H1 (cell line): ENCODE measurements at regions not wholly inside any gene's neighbourhood (a gene's known extent, or its start where the extent isn't known, plus 50 kb on each side); places are given as distances from the start of the nearest gene placed in this dataset.

Source experiments
- CTCF ChIA-PET: fragments of 300-600 bp; sonication (Branson Sonifier 250); formaldehyde crosslinking; loops from one replicate; lab custom pipeline; 2021; ENCODE audit not compliant: partially characterized antibody; lab: Charles Lee
- POLR2A ChIA-PET: fragments of 300-600 bp; sonication (Branson Sonifier 250); formaldehyde crosslinking; loops from one replicate; lab custom pipeline; 2021; ENCODE audit warnings: inconsistent platforms; ENCODE audit not compliant: partially characterized antibody; lab: Charles Lee
- DNase-seq, 2 experiments: peaks; one replicate each; pipeline versions ENCODE4 v3.0.0 to v3.0.0-alpha.2; 2010 to 2022; ENCODE audit warnings: low spot score in 2 of 2, low read depth in 1 of 2, mixed read lengths in 1 of 2
- FAIRE-seq: peaks from 2 replicates; lab custom pipeline; 2011; peaks lifted over from hg19 to GRCh38; lab: Jason Lieb, UNC
- H2AFZ ChIP-seq: 2 replicates; pipeline ENCODE4 v1.8.1; 2012; ENCODE audit warnings: low read length, inconsistent platforms
- H2AK5ac ChIP-seq: 2 replicates; pipeline ENCODE4 v1.6.1; 2013; ENCODE audit warnings: low read depth, low read length
- H2BK120ac ChIP-seq: replicated peaks from 2 replicates; pipeline ENCODE3; 2013; ENCODE audit warnings: low read depth, low read length, inconsistent platforms
- H2BK12ac ChIP-seq: 2 replicates; pipeline ENCODE4 v1.6.1; 2013; ENCODE audit warnings: low read depth, low read length
- H2BK15ac ChIP-seq: 2 replicates; pipeline ENCODE4 v1.6.1; 2013; ENCODE audit warnings: low read length
- H2BK20ac ChIP-seq: 2 replicates; pipeline ENCODE4 v1.6.1; 2013; ENCODE audit warnings: low read length
- H2BK5ac ChIP-seq: 2 replicates; pipeline ENCODE4 v1.6.1; 2013; ENCODE audit warnings: low read depth, low read length
- H3K14ac ChIP-seq: 2 replicates; pipeline ENCODE4 v1.6.1; 2013; ENCODE audit warnings: inconsistent platforms; ENCODE audit not compliant: insufficient read length
- H3K18ac ChIP-seq: 2 replicates; pipeline ENCODE4 v1.6.1; 2013; ENCODE audit warnings: low read length; ENCODE audit errors: extremely low read depth
- H3K23ac ChIP-seq: 2 replicates; pipeline ENCODE4 v1.6.1; 2013; ENCODE audit warnings: inconsistent platforms; ENCODE audit not compliant: insufficient read length
- H3K23me2 ChIP-seq: 2 replicates; pipeline ENCODE4 v1.6.1; 2013; ENCODE audit warnings: low read depth, low read length
- H3K27ac ChIP-seq: 2 replicates; pipeline ENCODE4 v1.6.1; 2011; ENCODE audit warnings: low read depth, low read length, inconsistent platforms
- H3K27me3 ChIP-seq, 4 experiments: replicated peaks in 1 of 4; 1 replicate in 1 of 4; 2 replicates in 3 of 4; pipeline versions ENCODE4 v1.6.1 to v1.8.1; 2011 to 2013; ENCODE audit warnings: low read length in 3 of 4, mild to moderate bottlenecking in 3 of 4, inconsistent platforms in 2 of 4, mixed read lengths in 2 of 4, moderate library complexity in 1 of 4; ENCODE audit not compliant: control insufficient read depth in 3 of 4, insufficient read depth in 3 of 4; ENCODE audit errors: extremely low read depth in 1 of 4
- H3K36me3 ChIP-seq, 4 experiments: 2 replicates each; pipeline versions ENCODE4 v1.6.1 to v1.8.1; 2011 to 2013; ENCODE audit warnings: mild to moderate bottlenecking in 4 of 4, low read length in 3 of 4, moderate library complexity in 2 of 4, control low read depth in 1 of 4, inconsistent platforms in 1 of 4; ENCODE audit not compliant: insufficient read depth in 4 of 4, control insufficient read depth in 2 of 4
- H3K4ac ChIP-seq: replicated peaks from 2 replicates; pipeline ENCODE3; 2013; ENCODE audit warnings: low read length, low read depth, mixed read lengths, inconsistent platforms; ENCODE audit not compliant: insufficient read length
- H3K4me1 ChIP-seq, 4 experiments: replicated peaks in 1 of 4; 1 replicate in 1 of 4; 2 replicates in 3 of 4; pipeline versions ENCODE4 v1.6.1 to v1.8.1; 2011 to 2013; ENCODE audit warnings: low read length in 3 of 4, inconsistent platforms in 2 of 4, mixed read lengths in 1 of 4; ENCODE audit not compliant: insufficient read depth in 4 of 4, control insufficient read depth in 3 of 4
- H3K4me2 ChIP-seq, 2 experiments: 2 replicates each; pipeline versions ENCODE4 v1.6.1 to v1.8.1; 2011 to 2013; ENCODE audit warnings: low read depth in 2 of 2, low read length in 2 of 2, control low read depth in 1 of 2, inconsistent platforms in 1 of 2, mild to moderate bottlenecking in 1 of 2; ENCODE audit not compliant: insufficient read depth in 1 of 2
- H3K4me3 ChIP-seq, 4 experiments: fragments of 200-600, 300-600 bp in 1 of 4; sonication (generic), shearing (Covaris generic), sonication (Bioruptor Twin) in 1 of 4; 2 replicates each; pipeline versions ENCODE4 v1.5.1 to v1.8.1; 2011 to 2016; ENCODE audit warnings: low read length in 4 of 4, low read depth in 3 of 4, control low read depth in 2 of 4, inconsistent platforms in 2 of 4, mild to moderate bottlenecking in 2 of 4, mixed read lengths in 1 of 4, moderate library complexity in 1 of 4; ENCODE audit not compliant: insufficient read depth in 2 of 4; ENCODE audit errors: extremely low read depth in 1 of 4
- H3K56ac ChIP-seq: replicated peaks from 2 replicates; pipeline ENCODE3; 2013; ENCODE audit warnings: low read depth, mild to moderate bottlenecking, mixed read lengths, low read length, inconsistent platforms; ENCODE audit not compliant: insufficient read length
- H3K79me1 ChIP-seq: 2 replicates; pipeline ENCODE4 v1.6.1; 2013; ENCODE audit warnings: low read depth, low read length, control low read depth
- H3K79me2 ChIP-seq, 2 experiments: 2 replicates each; pipeline versions ENCODE4 v1.6.1 to v1.8.1; 2012 to 2013; ENCODE audit warnings: low read length in 2 of 2, mild to moderate bottlenecking in 2 of 2, inconsistent platforms in 1 of 2; ENCODE audit not compliant: insufficient read depth in 2 of 2, control insufficient read depth in 1 of 2
- H3K9ac ChIP-seq, 4 experiments: replicated peaks in 1 of 4; 1 replicate in 1 of 4; 2 replicates in 3 of 4; pipeline versions ENCODE4 v1.6.1 to v1.8.1; 2011 to 2013; ENCODE audit warnings: low read depth in 3 of 4, low read length in 3 of 4, control low read depth in 2 of 4, mild to moderate bottlenecking in 2 of 4, moderate library complexity in 2 of 4, inconsistent platforms in 1 of 4; ENCODE audit errors: extremely low read depth in 1 of 4
- H3K9me3 ChIP-seq, 2 experiments: 2 replicates each; pipeline versions ENCODE4 v1.6.1 to v1.8.1; 2012 to 2013; ENCODE audit warnings: mild to moderate bottlenecking in 2 of 2, moderate library complexity in 2 of 2, control low read depth in 1 of 2, inconsistent platforms in 1 of 2, low read depth in 1 of 2, low read length in 1 of 2, mixed read lengths in 1 of 2; ENCODE audit not compliant: insufficient read depth in 2 of 2
- H4K20me1 ChIP-seq, 2 experiments: replicated peaks in 1 of 2; 2 replicates each; pipeline versions ENCODE3 to v1.8.1; 2011 to 2013; ENCODE audit warnings: inconsistent platforms in 2 of 2, low read length in 2 of 2, mild to moderate bottlenecking in 1 of 2; ENCODE audit not compliant: insufficient read depth in 2 of 2, control insufficient read depth in 1 of 2
- H4K5ac ChIP-seq: 2 replicates; pipeline ENCODE4 v1.6.1; 2013; ENCODE audit warnings: low read length, low read depth, mixed read lengths, inconsistent platforms; ENCODE audit not compliant: insufficient read length
- H4K8ac ChIP-seq: 2 replicates; pipeline ENCODE4 v1.8.0; 2013; ENCODE audit warnings: mild to moderate bottlenecking, moderate library complexity, low read length, inconsistent platforms; ENCODE audit not compliant: insufficient read depth; ENCODE audit errors: extremely low read depth
- H4K91ac ChIP-seq: replicated peaks from 2 replicates; pipeline ENCODE3; 2013; ENCODE audit warnings: low read length, mixed read lengths, inconsistent platforms; ENCODE audit not compliant: insufficient read length
- BRCA1 ChIP-seq: IDR thresholded peaks from 2 replicates; pipeline ENCODE4 v1.6.1; 2012; ENCODE audit warnings: low read depth, low read length, improper control_type of control experiment
- WGBS, 2 experiments: shearing (Covaris generic) in 1 of 2; methylation state at CpG; one replicate each; pipeline versions ENCODE4 v1.1.6 to v1.1.7; 2013 to 2015; ENCODE audit warnings: low lambda C conversion rate in 2 of 2, mixed read lengths in 2 of 2, inconsistent platforms in 1 of 2, low coverage in 1 of 2, missing lambda C conversion rate in 1 of 2; ENCODE audit not compliant: insufficient replicate concordance in 2 of 2, insufficient coverage in 1 of 2, insufficient read length in 1 of 2; ENCODE audit errors: extremely low coverage in 1 of 2, missing lambda C conversion rate in 1 of 2; 5-methylcytosine and 5-hydroxymethylcytosine counted together

GRCh38 chr5:23389291-23390101 is 117.9 kb upstream of the PRDM9 start:
- H3K4me3 ChIP-seq = no peak overlapping the region
- no peak overlapping the region for H3K4ac ChIP-seq
- no peak overlapping the region for H2BK20ac ChIP-seq
- FAIRE-seq (no peak), DNase-seq (no peak)
- no peak overlapping the region for H3K18ac ChIP-seq
- H3K36me3 ChIP-seq = no peaks in the 10 kb centered on the region
- H3K9me3 ChIP-seq = no peaks in the 10 kb centered on the region
- no peak overlapping the region for H2BK15ac ChIP-seq
- no peaks in the 10 kb centered on the region for H3K79me1 ChIP-seq
- no peak overlapping the region for H3K9ac ChIP-seq
- H3K79me2 ChIP-seq = no peaks in the 10 kb centered on the region
- CTCF ChIA-PET = interaction anchor here (1.2 kb wide), 1 partner anchor 116 kb away, joined by 3 read pairs; no protein-coding TSS in a partner anchor
- no peak overlapping the region for H3K56ac ChIP-seq
- H4K8ac ChIP-seq = no peak overlapping the region
- H4K20me1 ChIP-seq = no peaks in the 10 kb centered on the region
- no peak overlapping the region for H4K91ac ChIP-seq
- no peak for TF ChIP-seq BRCA1
- no peak overlapping the region for H2BK12ac ChIP-seq
- no peak overlapping the region for H3K23ac ChIP-seq
- H2AFZ ChIP-seq = 0 out of 2 replicates have a peak overlapping the region, but pooled peaks have one; percentile 10
- H3K4me2 ChIP-seq = no peak overlapping the region
- WGBS, 2 experiments = 91% methylated on average over 4 of the region's 4 CpGs; no CpG with 5 or more reads in 1 of the 2 experiments
- peaks cover 0 to 4% (median 2%) of the 10 kb centered on the region in 4 experiments; a peak in 2 of 7 replicates for H3K4me1 ChIP-seq
- H2BK120ac ChIP-seq = no peak overlapping the region
- no peak overlapping the region for H4K5ac ChIP-seq
- no peaks in the 10 kb centered on the region for H3K23me2 ChIP-seq
- H3K27me3 ChIP-seq = no peaks in the 10 kb centered on the region
- H2BK5ac ChIP-seq = no peak overlapping the region
- H3K14ac ChIP-seq = no peak overlapping the region
- POLR2A ChIA-PET = no interaction called here
- no peak overlapping the region for H2AK5ac ChIP-seq
- no peak overlapping the region for H3K27ac ChIP-seq
